Calu3 (cell line): ENCODE measurements at regions not wholly inside any gene's neighbourhood (a gene's known extent, or its start where the extent isn't known, plus 50 kb on each side); places are given as distances from the start of the nearest gene placed in this dataset.

Experiments used
- BruUV-seq: library from RNA; stranded (reverse); fragments of 400-500 nt; replicated peaks from 2 replicates; lab custom pipeline; 2021; lab: Mats Ljungman, UMichigan
- CTCF ChIA-PET: fragments of 300-600 bp; sonication (Branson Sonifier 250); formaldehyde crosslinking; loops from one replicate; lab custom pipeline; 2022; ENCODE audit warnings: antibody characterized with exemption; lab: Charles Lee
- DNase-seq: peaks from one replicate; pipeline ENCODE4 v3.0.0; 2022
- H3K27ac Mint-ChIP-seq: one replicate; pipeline ENCODE4 v1.8.0; 2022; ENCODE audit warnings: mixed read lengths; ENCODE audit not compliant: unreplicated experiment
- H3K27me3 Mint-ChIP-seq: one replicate; pipeline ENCODE4 v1.8.0; 2022; ENCODE audit warnings: mixed read lengths; ENCODE audit not compliant: unreplicated experiment
- H3K36me3 Mint-ChIP-seq: one replicate; pipeline ENCODE4 v1.8.0; 2022; ENCODE audit warnings: mild to moderate bottlenecking, moderate library complexity, mixed read lengths; ENCODE audit not compliant: insufficient read depth, unreplicated experiment
- H3K4me1 Mint-ChIP-seq: one replicate; pipeline ENCODE4 v1.8.0; 2022; ENCODE audit warnings: mild to moderate bottlenecking, low read depth, mixed read lengths; ENCODE audit not compliant: unreplicated experiment
- H3K4me3 Mint-ChIP-seq: one replicate; pipeline ENCODE4 v1.8.0; 2022; ENCODE audit warnings: mild to moderate bottlenecking, low read depth, moderate library complexity, mixed read lengths; ENCODE audit not compliant: unreplicated experiment
- H3K9me3 Mint-ChIP-seq: one replicate; pipeline ENCODE4 v1.8.0; 2022; ENCODE audit warnings: low read depth, mixed read lengths; ENCODE audit not compliant: unreplicated experiment
- CTCF ChIP-seq: fragments of 200-600 bp; IDR thresholded peaks from one replicate; pipeline ENCODE4 v1.8.0; 2022; ENCODE audit warnings: antibody characterized with exemption; ENCODE audit not compliant: unreplicated experiment
- intact Hi-C: fragments of 100-400 bp; cut with micrococcal nuclease; formaldehyde crosslinking; loops from one replicate; pipeline ENCODE4 v1.10.0; 2022; ENCODE audit not compliant: unreplicated experiment

GRCh38 chr7:125563557-125563956 lies 633.9 kb upstream of the POT1 start:
- no peaks in the 10 kb centered on the region for H3K27me3 Mint-ChIP-seq
- CTCF ChIA-PET, result no interaction called here
- H3K4me1 Mint-ChIP-seq, result no peaks in the 10 kb centered on the region
- H3K9me3 Mint-ChIP-seq, result no peaks in the 10 kb centered on the region
- no TSS peak for BruUV-seq
- no peak for DNase-seq
- no peaks in the 10 kb centered on the region for H3K36me3 Mint-ChIP-seq
- H3K27ac Mint-ChIP-seq, result no peak overlapping the region
- no peak overlapping the region for H3K4me3 Mint-ChIP-seq
- no peak for TF ChIP-seq CTCF
- intact Hi-C loops, result no loop called here

- CTCF ChIA-PET, result interaction anchor here (0.8 kb wide), 1 partner anchor 83 kb away, joined by 3 read pairs; no protein-coding TSS in a partner anchor
These were observed 631.4 kb upstream of the POT1 start for GRCh38 chr7:125561006-125561405.

GRCh38 chr7:125559921-125560320 lies 630.3 kb upstream of the POT1 start:
- H3K27ac Mint-ChIP-seq, result no peak overlapping the region
- CTCF ChIA-PET, result no interaction called here
- no peak for DNase-seq
- H3K36me3 Mint-ChIP-seq, result no peaks in the 10 kb centered on the region
- no peak for TF ChIP-seq CTCF
- BruUV-seq, result no TSS peak
- intact Hi-C loops, result no loop called here
- no peaks in the 10 kb centered on the region for H3K9me3 Mint-ChIP-seq
- no peaks in the 10 kb centered on the region for H3K27me3 Mint-ChIP-seq
- H3K4me3 Mint-ChIP-seq, result no peak overlapping the region
- no peaks in the 10 kb centered on the region for H3K4me1 Mint-ChIP-seq

More at GRCh38 chr7:125561006-125561405, 631.4 kb upstream of the POT1 start:
- intact Hi-C loops, result no loop called here
- BruUV-seq, result no TSS peak
- Mint-ChIP-seq H3K9me3 (no peaks in the 10 kb centered on the region), H3K27ac (peak overlapping the region; percentile 20), H3K27me3 (no peaks in the 10 kb centered on the region), H3K36me3 (no peaks in the 10 kb centered on the region), H3K4me3 (peak overlapping the region; percentile 59), H3K4me1 (no peaks in the 10 kb centered on the region)
- TF ChIP-seq CTCF, result no peak
- no peak for DNase-seq

- Mint-ChIP-seq H3K27me3 (no peaks in the 10 kb centered on the region), H3K4me3 (no peak overlapping the region), H3K9me3 (no peaks in the 10 kb centered on the region), H3K36me3 (no peaks in the 10 kb centered on the region), H3K27ac (no peak overlapping the region), H3K4me1 (no peaks in the 10 kb centered on the region)
- CTCF ChIA-PET, result no interaction called here
- intact Hi-C loops, result no loop called here
- DNase-seq, result no peak
- TF ChIP-seq CTCF, result no peak
- BruUV-seq, result no TSS peak
These were observed 626.3 kb upstream of the POT1 start for GRCh38 chr7:125555916-125556315.
